ENCODE measurements at regions not wholly inside any gene's neighbourhood (a gene's known extent, or its start where the extent isn't known, plus 50 kb on each side); places are given as distances from the start of the nearest gene placed in this dataset.

DNA sequence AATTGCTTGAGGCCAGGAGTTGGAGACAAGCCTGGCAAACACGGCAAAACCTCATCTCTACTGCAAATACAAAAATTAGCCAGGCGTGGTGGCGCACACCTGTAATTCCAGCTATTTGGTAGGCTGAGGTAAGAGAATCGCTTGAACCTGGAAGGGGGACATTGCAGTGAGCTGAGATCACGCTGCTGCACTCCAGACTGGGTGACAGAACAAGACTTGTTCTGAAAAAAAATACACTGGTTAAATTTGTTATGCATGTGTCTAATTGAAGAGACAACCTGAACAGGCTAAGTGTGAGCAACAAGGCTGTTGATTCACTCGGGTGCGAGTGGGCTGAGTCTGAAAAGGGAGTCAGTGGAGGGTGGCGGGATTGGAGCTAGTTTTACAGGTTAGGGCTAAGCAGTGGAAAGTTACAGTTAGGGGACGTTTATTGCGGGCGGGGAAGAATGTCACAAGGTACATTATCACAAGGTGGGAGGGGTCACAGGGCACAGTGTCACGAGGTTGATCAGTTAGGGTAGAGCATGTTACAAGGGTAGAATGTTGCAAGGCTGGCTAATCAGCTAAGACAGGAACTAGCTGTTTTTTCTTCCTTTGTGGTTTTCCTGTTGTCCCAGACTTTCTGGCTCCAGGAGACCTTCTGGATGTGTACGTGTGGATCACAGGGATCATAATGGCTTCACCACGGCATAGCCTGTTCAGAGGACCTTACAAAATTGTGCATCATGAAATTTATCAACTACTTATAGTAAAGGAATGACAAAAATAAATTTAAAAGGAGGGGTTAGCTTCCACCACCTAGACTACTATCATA, 115.8 kb downstream of the NAA11 start:
- TF ChIP-seq, protein P1, sequence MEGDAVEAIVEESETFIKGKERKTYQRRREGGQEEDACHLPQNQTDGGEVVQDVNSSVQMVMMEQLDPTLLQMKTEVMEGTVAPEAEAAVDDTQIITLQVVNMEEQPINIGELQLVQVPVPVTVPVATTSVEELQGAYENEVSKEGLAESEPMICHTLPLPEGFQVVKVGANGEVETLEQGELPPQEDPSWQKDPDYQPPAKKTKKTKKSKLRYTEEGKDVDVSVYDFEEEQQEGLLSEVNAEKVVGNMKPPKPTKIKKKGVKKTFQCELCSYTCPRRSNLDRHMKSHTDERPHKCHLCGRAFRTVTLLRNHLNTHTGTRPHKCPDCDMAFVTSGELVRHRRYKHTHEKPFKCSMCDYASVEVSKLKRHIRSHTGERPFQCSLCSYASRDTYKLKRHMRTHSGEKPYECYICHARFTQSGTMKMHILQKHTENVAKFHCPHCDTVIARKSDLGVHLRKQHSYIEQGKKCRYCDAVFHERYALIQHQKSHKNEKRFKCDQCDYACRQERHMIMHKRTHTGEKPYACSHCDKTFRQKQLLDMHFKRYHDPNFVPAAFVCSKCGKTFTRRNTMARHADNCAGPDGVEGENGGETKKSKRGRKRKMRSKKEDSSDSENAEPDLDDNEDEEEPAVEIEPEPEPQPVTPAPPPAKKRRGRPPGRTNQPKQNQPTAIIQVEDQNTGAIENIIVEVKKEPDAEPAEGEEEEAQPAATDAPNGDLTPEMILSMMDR (IDR thresholded peaks at IDR 0.05) = no peak
- TF ChIP-seq POLR2A (IDR thresholded peaks at IDR 0.05) = no peak
- no peak overlapping the region for H3K4me3 ChIP-seq
- H3K27ac ChIP-seq = no peak overlapping the region
- no peaks in the 10 kb centered on the region for H3K4me1 ChIP-seq
- peaks cover 0 to 8% (median 0%) of the 10 kb centered on the region in 4 donors for H3K9me3 ChIP-seq
- no peaks in the 10 kb centered on the region for H3K27me3 ChIP-seq
- no peaks in the 10 kb centered on the region for H3K36me3 ChIP-seq
- DNase-seq = peak in 2 of 3 donors; percentile 50 to 54

DNA sequence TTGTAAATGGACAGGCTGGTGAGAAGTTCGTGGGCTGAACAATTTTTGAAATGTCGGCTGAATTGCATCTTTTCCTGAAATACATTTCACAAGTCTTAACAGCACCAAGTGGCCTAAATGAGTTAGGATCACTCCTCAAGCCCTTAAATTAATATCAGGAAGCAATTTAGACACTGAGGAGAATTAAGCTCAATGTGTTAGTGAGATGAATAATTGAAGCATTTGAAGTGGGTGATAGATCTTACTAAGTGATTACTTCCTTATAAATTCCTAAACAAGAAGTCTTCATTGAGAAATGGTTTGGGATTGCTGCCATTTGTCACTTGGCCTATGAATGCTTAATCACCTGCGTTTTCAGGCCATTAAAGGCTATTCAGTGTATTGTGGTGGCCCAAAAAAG, 116.8 kb downstream of the NAA11 start:
- H3K4me1 ChIP-seq = no peaks in the 10 kb centered on the region
- no peaks in the 10 kb centered on the region for H3K27me3 ChIP-seq
- no peaks in the 10 kb centered on the region for H3K36me3 ChIP-seq
- DNase-seq = no peak
- TF ChIP-seq, protein P1 (IDR thresholded peaks at IDR 0.05) = no peak
- TF ChIP-seq POLR2A (IDR thresholded peaks at IDR 0.05) = no peak
- no peak overlapping the region for H3K4me3 ChIP-seq
- H3K27ac ChIP-seq = no peak overlapping the region
- peaks cover 0 to 8% (median 0%) of the 10 kb centered on the region in 4 donors for H3K9me3 ChIP-seq

DNA sequence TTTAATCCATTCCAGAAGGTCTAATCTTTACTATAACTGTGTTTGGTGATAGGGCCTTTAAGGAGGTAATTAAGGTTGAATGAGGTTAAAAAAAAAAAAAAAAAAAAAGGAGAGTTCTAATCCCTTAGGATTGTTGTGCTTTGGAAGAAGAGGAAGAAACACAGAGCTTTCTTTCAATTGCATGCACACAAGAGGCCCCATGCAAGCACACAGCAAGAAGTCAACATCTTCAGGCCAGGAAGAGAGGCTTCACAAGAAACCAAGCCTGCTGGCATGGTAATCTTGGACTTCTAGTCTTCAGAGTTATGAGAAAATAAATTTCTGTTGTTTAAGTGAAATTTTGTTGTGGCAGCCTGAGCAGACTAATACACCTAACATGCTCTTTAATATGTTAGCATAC, 118.6 kb downstream of the NAA11 start:
- H3K27ac ChIP-seq = no peak overlapping the region
- no peak for DNase-seq
- peaks cover 0 to 8% (median 0%) of the 10 kb centered on the region in 4 donors for H3K9me3 ChIP-seq
- no peak for TF ChIP-seq POLR2A (IDR thresholded peaks at IDR 0.05)
- TF ChIP-seq, protein P1 (IDR thresholded peaks at IDR 0.05) = no peak
- no peaks in the 10 kb centered on the region for H3K36me3 ChIP-seq
- H3K4me3 ChIP-seq = no peak overlapping the region
- H3K27me3 ChIP-seq = no peaks in the 10 kb centered on the region
- H3K4me1 ChIP-seq = no peaks in the 10 kb centered on the region

DNA sequence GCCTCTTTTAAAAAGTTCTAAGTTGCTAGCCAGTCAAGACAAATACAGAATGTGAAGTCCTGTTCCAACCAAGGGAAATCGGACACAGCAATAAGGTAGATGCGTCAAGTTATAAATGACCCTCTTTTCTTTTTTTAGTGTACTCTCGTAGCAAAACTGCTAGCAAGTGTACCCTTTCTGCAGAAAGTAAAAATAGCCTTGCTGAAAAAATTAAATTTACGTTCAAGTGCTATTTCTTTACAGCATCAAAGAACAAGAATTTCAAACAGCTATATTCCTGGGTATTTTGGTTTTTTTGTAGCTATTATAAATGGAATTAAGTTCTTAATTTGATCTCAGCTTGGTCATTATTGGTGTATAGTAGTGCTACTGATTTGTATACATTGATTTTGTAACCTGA, 119.2 kb downstream of the NAA11 start:
- Histone ChIP-seq H3K9me3 (peaks cover 0 to 8% (median 0%) of the 10 kb centered on the region in 4 donors), H3K27ac (no peak overlapping the region), H3K36me3 (no peaks in the 10 kb centered on the region), H3K27me3 (no peaks in the 10 kb centered on the region), H3K4me1 (no peaks in the 10 kb centered on the region), H3K4me3 (no peak overlapping the region)
- no peak for TF ChIP-seq POLR2A (IDR thresholded peaks at IDR 0.05)
- TF ChIP-seq, protein P1 (IDR thresholded peaks at IDR 0.05) = no peak
- DNase-seq = no peak

DNA sequence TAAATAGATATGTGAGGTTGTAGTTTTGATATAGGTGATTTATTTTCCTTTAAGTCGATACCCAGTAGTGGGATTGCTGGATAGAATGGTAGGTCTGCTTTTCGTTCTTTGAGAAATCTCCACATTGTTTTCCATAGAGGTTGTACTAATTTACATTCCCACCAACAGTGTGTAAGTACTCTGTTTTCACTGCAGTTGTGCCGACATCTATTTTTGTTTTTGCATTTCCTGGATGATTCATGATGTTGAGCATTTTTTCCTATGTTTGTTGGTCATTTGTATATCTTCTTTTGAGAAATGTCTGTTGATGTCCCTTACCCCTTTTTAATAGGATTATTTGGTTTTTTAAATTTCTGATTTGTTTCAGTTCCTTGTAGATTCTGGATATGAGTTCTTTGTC, 120.7 kb downstream of the NAA11 start:
- no peaks in the 10 kb centered on the region for H3K4me1 ChIP-seq
- H3K4me3 ChIP-seq = no peak overlapping the region
- no peaks in the 10 kb centered on the region for H3K36me3 ChIP-seq
- peaks cover 0 to 8% (median 0%) of the 10 kb centered on the region in 4 donors for H3K9me3 ChIP-seq
- H3K27ac ChIP-seq = no peak overlapping the region
- H3K27me3 ChIP-seq = no peaks in the 10 kb centered on the region
- no peak for DNase-seq
- no peak for TF ChIP-seq POLR2A (IDR thresholded peaks at IDR 0.05)
- TF ChIP-seq, protein P1 (IDR thresholded peaks at IDR 0.05) = no peak
